GM12878 (cell line): ENCODE measurements at regions not wholly inside any gene's neighbourhood (a gene's known extent, or its start where the extent isn't known, plus 50 kb on each side); places are given as distances from the start of the nearest gene placed in this dataset.

Experiments used
- ATAC-seq: fragments of 200-7000 bp; cut with Tn5 transposase; 3 replicates; pipeline ENCODE4 v1.9.1; 2020; ENCODE audit warnings: mild to moderate bottlenecking, moderate library complexity
- BruUV-seq: library from RNA; stranded (reverse); fragments of 400-500 nt; replicated peaks from 2 replicates; lab custom pipeline; 2021; lab: Mats Ljungman, UMichigan
- CTCF ChIA-PET: fragments of 300-600 bp; sonication (Branson Sonifier 250); formaldehyde crosslinking; extraction: SDS; loops from one replicate; lab custom pipeline; 2021; ENCODE audit warnings: inconsistent platforms; lab: Yijun Ruan, JAX
- POLR2A ChIA-PET: fragments of 350-600 bp; formaldehyde crosslinking; extraction: SDS; loops from one replicate; lab custom pipeline; 2021; ENCODE audit warnings: inconsistent platforms; lab: Charles Lee
- RAD21 ChIA-PET: fragments of 300-600 bp; sonication (Branson Sonifier 250); formaldehyde crosslinking; loops from one replicate; lab custom pipeline; 2023; ENCODE audit warnings: antibody characterized with exemption; ENCODE audit not compliant: unreplicated experiment; lab: Charles Lee
- SMC1A ChIA-PET: fragments of 300-600 bp; sonication (Branson Sonifier 250); formaldehyde crosslinking; loops from one replicate; lab custom pipeline; 2023; ENCODE audit not compliant: unreplicated experiment, uncharacterized antibody; lab: Charles Lee
- DNase-seq: peaks from one replicate; pipeline ENCODE4 v3.0.0-alpha.2; 2011; ENCODE audit warnings: low read depth, low spot score
- FAIRE-seq: peaks from 3 replicates; lab custom pipeline; 2011; peaks lifted over from hg19 to GRCh38; lab: Jason Lieb, UNC
- H2AFZ ChIP-seq: 2 replicates; pipeline ENCODE4 v1.6.0; 2011; ENCODE audit warnings: low read depth, low read length, control low read depth; ENCODE audit not compliant: control insufficient read depth
- H3K27ac ChIP-seq: 2 replicates; pipeline ENCODE4 v1.5.1; 2011; ENCODE audit warnings: control low read depth; ENCODE audit not compliant: control insufficient read depth, insufficient read depth
- H3K27me3 ChIP-seq, 2 experiments: replicated peaks in 1 of 2; 2 replicates each; pipeline versions ENCODE4 v1.6.0 to v1.6.1; 2011; ENCODE audit warnings: low read length in 1 of 2; ENCODE audit not compliant: control insufficient read depth in 2 of 2, insufficient read depth in 2 of 2
- H3K36me3 ChIP-seq, 2 experiments: 2 replicates each; pipeline ENCODE4 v1.5.1; 2011; ENCODE audit warnings: low read length in 1 of 2; ENCODE audit not compliant: control insufficient read depth in 2 of 2, insufficient read depth in 2 of 2
- H3K4me1 ChIP-seq: 2 replicates; pipeline ENCODE4 v1.6.1; 2011; ENCODE audit warnings: mild to moderate bottlenecking, low read length, moderate library complexity, mixed read lengths; ENCODE audit not compliant: control insufficient read depth, insufficient read depth
- H3K4me2 ChIP-seq: 2 replicates; pipeline ENCODE4 v1.6.0; 2011; ENCODE audit warnings: control low read depth; ENCODE audit not compliant: control insufficient read depth, insufficient read depth
- H3K4me3 ChIP-seq: fragments of 200-600 bp; sonication (generic); 2 replicates; pipeline ENCODE4 v1.5.1; 2016
- H3K79me2 ChIP-seq: 2 replicates; pipeline ENCODE4 v1.6.0; 2011; ENCODE audit warnings: low read length; ENCODE audit not compliant: control insufficient read depth, insufficient read depth
- H3K9ac ChIP-seq: 2 replicates; pipeline ENCODE4 v1.8.0; 2011; ENCODE audit warnings: low read length, control low read depth, mixed read lengths; ENCODE audit not compliant: control insufficient read depth, insufficient read depth
- H3K9me3 ChIP-seq: replicated peaks from 3 replicates; pipeline ENCODE4 v1.5.1; 2011; ENCODE audit warnings: mild to moderate bottlenecking, low read length; ENCODE audit not compliant: control insufficient read depth, insufficient read depth
- H4K20me1 ChIP-seq: 2 replicates; pipeline ENCODE4 v1.6.0; 2011; ENCODE audit not compliant: control insufficient read depth, insufficient read depth
- BCL11A ChIP-seq: IDR thresholded peaks from 2 replicates; pipeline ENCODE4 v1.6.1; 2011; ENCODE audit warnings: low read depth, low read length
- E2F4 ChIP-seq: IDR thresholded peaks from 2 replicates; pipeline ENCODE4 v1.6.1; 2012; ENCODE audit warnings: low read depth, low read length, improper control_type of control experiment
- GABPA ChIP-seq: IDR thresholded peaks from 2 replicates; pipeline ENCODE4 v1.6.1; 2014; ENCODE audit warnings: antibody characterized with exemption, low read depth, mild to moderate bottlenecking, inconsistent platforms
- IRF4 ChIP-seq: IDR thresholded peaks from 2 replicates; pipeline ENCODE4 v1.6.1; 2011; ENCODE audit warnings: low read depth, low read length
- KDM1A ChIP-seq: fragments of 200-600 bp; sonication (generic); IDR thresholded peaks from 2 replicates; pipeline ENCODE4 v1.6.1; 2016; ENCODE audit warnings: borderline replicate concordance
- PBX3 ChIP-seq: IDR thresholded peaks from 2 replicates; pipeline ENCODE4 v1.6.1; 2011; ENCODE audit warnings: mild to moderate bottlenecking, low read depth, low read length, moderate library complexity; ENCODE audit not compliant: insufficient replicate concordance
- POLR2A ChIP-seq: IDR thresholded peaks from 2 replicates; pipeline ENCODE4 v1.6.1; 2011; ENCODE audit warnings: low read depth, mild to moderate bottlenecking, low read length
- RBBP5 ChIP-seq: fragments of 200-600 bp; sonication (generic); conservative IDR thresholded peaks from 2 replicates; pipeline ENCODE4 v1.6.1; 2016
- STAT3 ChIP-seq: IDR thresholded peaks from 2 replicates; pipeline ENCODE4 v1.6.1; 2011; ENCODE audit warnings: low read depth, low read length, improper control_type of control experiment
- TARDBP ChIP-seq: IDR thresholded peaks from 2 replicates; pipeline ENCODE4 v1.6.1; 2016; ENCODE audit warnings: borderline replicate concordance
- TBL1XR1 ChIP-seq: IDR thresholded peaks from 2 replicates; pipeline ENCODE4 v1.6.1; 2012; ENCODE audit warnings: low read depth, low read length, improper control_type of control experiment
- USF1 ChIP-seq: IDR thresholded peaks from 2 replicates; pipeline ENCODE4 v1.6.1; 2011; ENCODE audit warnings: borderline replicate concordance, low read depth, mild to moderate bottlenecking, moderate library complexity, mixed read lengths, low read length; ENCODE audit not compliant: insufficient read depth; ENCODE audit errors: extremely low read length
- USF2 ChIP-seq: IDR thresholded peaks from 2 replicates; pipeline ENCODE4 v1.6.1; 2011; ENCODE audit warnings: low read depth, low read length, improper control_type of control experiment, borderline replicate concordance
- ZBTB11 ChIP-seq: fragments of 450-650 bp; formaldehyde crosslinking; IDR thresholded peaks from 2 replicates; pipeline ENCODE4 v1.5.0; 2022; ENCODE audit warnings: mild to moderate bottlenecking, missing genetic modification characterization
- ZNF207 ChIP-seq: fragments of 450-650 bp; IDR thresholded peaks from 2 replicates; pipeline ENCODE4 v1.6.1; 2014; ENCODE audit warnings: antibody characterized with exemption, mild to moderate bottlenecking, borderline replicate concordance
- ZNF217 ChIP-seq: fragments of 450-650 bp; IDR thresholded peaks from 2 replicates; pipeline ENCODE4 v1.6.1; 2017; ENCODE audit warnings: antibody characterized with exemption, mild to moderate bottlenecking
- WGBS: methylation state at CpG from one replicate; pipeline ENCODE4 v1.1.6; 2016; ENCODE audit warnings: low lambda C conversion rate; ENCODE audit not compliant: insufficient replicate concordance, insufficient coverage; ENCODE audit errors: missing lambda C conversion rate; 5-methylcytosine and 5-hydroxymethylcytosine counted together
- in situ Hi-C: fragments of 300-500 bp; cut with MboI; formaldehyde crosslinking; loops from 9 replicates; pipeline ENCODE4 v1.14.3; 2018; ENCODE audit warnings: mixed read lengths
- intact Hi-C: fragments of 100-400 bp; cut with micrococcal nuclease; formaldehyde crosslinking; loops from one replicate; pipeline ENCODE4 v1.14.2; 2022; ENCODE audit not compliant: unreplicated experiment

GRCh38 chr2:128490881-128491691 is 172.4 kb upstream of the HS6ST1 start (continued):
- no peak for TF ChIP-seq ZNF207
- no peak for TF ChIP-seq USF2
- TF ChIP-seq ZNF217 = no peak
- no peak for TF ChIP-seq STAT3
- no peak for TF ChIP-seq IRF4
- TF ChIP-seq USF1 = no peak
- no peak for TF ChIP-seq TARDBP
- TF ChIP-seq, all 136 proteins: peak for 0

- no peak overlapping the region for H3K4me2 ChIP-seq
- DNase-seq = no peak
- ChIA-PET SMC1A (no interaction called here), CTCF (no interaction called here), RAD21 (no interaction called here), POLR2A (no interaction called here)
- no peak for FAIRE-seq
- peaks cover 0 to 3% of the 10 kb centered on the region in 2 experiments; a peak in 1 of 4 replicates for H3K27me3 ChIP-seq
- no peak overlapping the region for H3K4me3 ChIP-seq
- intact Hi-C loops (no loop called here), in situ Hi-C loops (no loop called here)
- no peaks in the 10 kb centered on the region for H3K36me3 ChIP-seq
- no TSS peak for BruUV-seq
- H4K20me1 ChIP-seq = no peaks in the 10 kb centered on the region
- WGBS = 34% methylated on average over 7 of the region's 7 CpGs
- H2AFZ ChIP-seq = no peak overlapping the region
- H3K4me1 ChIP-seq = no peaks in the 10 kb centered on the region
- no peak overlapping the region for H3K9ac ChIP-seq
- H3K79me2 ChIP-seq = no peaks in the 10 kb centered on the region
- H3K27ac ChIP-seq = no peak overlapping the region
- ATAC-seq = no peak
- no peaks in the 10 kb centered on the region for H3K9me3 ChIP-seq
- TF ChIP-seq ZNF207 (no peak), PBX3 (no peak), BCL11A (no peak), KDM1A (no peak), ZBTB11 (no peak), POLR2A (no peak), GABPA (no peak), ZNF217 (no peak), E2F4 (no peak), RBBP5 (no peak), TBL1XR1 (no peak)
These were observed 173.1 kb upstream of the HS6ST1 start for GRCh38 chr2:128491692-128492244.
